Endothelial cell of umbilical vein (primary cell): ENCODE measurements at regions not wholly inside any gene's neighbourhood (a gene's known extent, or its start where the extent isn't known, plus 50 kb on each side); places are given as distances from the start of the nearest gene placed in this dataset.
"Not testable (repeated sequence)": the region's sequence is repeated elsewhere in the genome, so short reads cannot be mapped to it uniquely, and the experiment has no call there.

Experiments used
- BruUV-seq: library from RNA; stranded (reverse); fragments of 400-500 nt; replicated peaks from 2 replicates; lab custom pipeline; 2021; lab: Mats Ljungman, UMichigan
- CTCF ChIA-PET: fragments of 300-600, 350-600 bp; sonication (Branson Sonifier 250); formaldehyde crosslinking; loops from one replicate; lab custom pipeline; 2021; ENCODE audit warnings: antibody characterized with exemption, inconsistent platforms; lab: Charles Lee
- POLR2A ChIA-PET: fragments of 300-600, 350-600 bp; sonication (Branson Sonifier 250); formaldehyde crosslinking; loops from one replicate; lab custom pipeline; 2021; ENCODE audit warnings: antibody characterized with exemption, inconsistent platforms; lab: Charles Lee
- DNase-seq: peaks from one replicate; pipeline ENCODE4 v3.0.0-alpha.2; 2011; ENCODE audit warnings: low read depth, low spot score
- FAIRE-seq: peaks from 2 replicates; lab custom pipeline; 2011; peaks lifted over from hg19 to GRCh38; lab: Jason Lieb, UNC
- H2AFZ ChIP-seq: 2 replicates; pipeline ENCODE4 v1.6.0; 2012; ENCODE audit warnings: low read depth, low read length, control low read depth, inconsistent platforms
- H3K27ac ChIP-seq: 2 replicates; pipeline ENCODE4 v1.5.1; 2011; ENCODE audit warnings: low read depth, mild to moderate bottlenecking, control low read depth, low read length, moderate library complexity; ENCODE audit not compliant: insufficient read depth
- H3K27me3 ChIP-seq, 2 experiments: 2 replicates each; pipeline versions ENCODE4 v1.6.0 to v1.6.1; 2011; ENCODE audit warnings: low read length in 2 of 2, mixed read lengths in 1 of 2; ENCODE audit not compliant: control insufficient read depth in 2 of 2, insufficient read depth in 2 of 2
- H3K36me3 ChIP-seq, 2 experiments: 2 replicates in 1 of 2; 3 replicates in 1 of 2; pipeline ENCODE4 v1.5.1; 2011; ENCODE audit warnings: low read length in 2 of 2, mild to moderate bottlenecking in 1 of 2, moderate library complexity in 1 of 2; ENCODE audit not compliant: control insufficient read depth in 2 of 2, insufficient read depth in 2 of 2; ENCODE audit errors: extremely low read depth in 1 of 2
- H3K4me1 ChIP-seq: 3 replicates; pipeline ENCODE4 v1.5.1; 2011; ENCODE audit warnings: mild to moderate bottlenecking, low read length; ENCODE audit not compliant: control insufficient read depth, insufficient read depth; ENCODE audit errors: extremely low read depth
- H3K4me2 ChIP-seq: 2 replicates; pipeline ENCODE4 v1.6.1; 2011; ENCODE audit warnings: low read length, control low read depth, mixed read lengths; ENCODE audit not compliant: insufficient read depth
- H3K4me3 ChIP-seq, 3 experiments: fragments of 200-600 bp in 1 of 3; sonication (generic), shearing (Covaris generic) in 1 of 3; replicated peaks in 1 of 3; 2 replicates each; pipeline ENCODE4 v1.5.1; 2011 to 2016; ENCODE audit warnings: control low read depth in 3 of 3, low read length in 3 of 3, mild to moderate bottlenecking in 2 of 3, inconsistent platforms in 1 of 3, low read depth in 1 of 3, moderate library complexity in 1 of 3; ENCODE audit not compliant: insufficient read depth in 1 of 3
- H3K79me2 ChIP-seq: 2 replicates; pipeline ENCODE4 v1.6.0; 2012; ENCODE audit warnings: low read length, inconsistent platforms; ENCODE audit not compliant: control insufficient read depth, insufficient read depth
- H3K9ac ChIP-seq: replicated peaks from 2 replicates; pipeline ENCODE3; 2011; ENCODE audit warnings: low read length, control low read depth; ENCODE audit not compliant: insufficient read depth; ENCODE audit errors: extremely low read depth
- H3K9me1 ChIP-seq: replicated peaks from 3 replicates; pipeline ENCODE4 v1.6.0; 2011; ENCODE audit warnings: mild to moderate bottlenecking, low read length; ENCODE audit not compliant: control insufficient read depth, insufficient read depth; ENCODE audit errors: extremely low read depth
- H3K9me3 ChIP-seq: replicated peaks from 2 replicates; pipeline ENCODE4 v1.5.1; 2012; ENCODE audit warnings: low read length, inconsistent platforms; ENCODE audit not compliant: control insufficient read depth, insufficient read depth
- H4K20me1 ChIP-seq: replicated peaks from 2 replicates; pipeline ENCODE3; 2011; ENCODE audit warnings: mild to moderate bottlenecking, low read length; ENCODE audit not compliant: control insufficient read depth, insufficient read depth; ENCODE audit errors: extremely low read depth
- dilution Hi-C: fragments of 300-500 bp; cut with MboI; formaldehyde crosslinking; loops from one replicate; pipeline ENCODE4 v1.15.0; 2019; ENCODE audit warnings: low sequenced_read_pairs; ENCODE audit not compliant: extremely low pct_ligation_motif_present
- intact Hi-C: fragments of 100-400 bp; cut with micrococcal nuclease; formaldehyde crosslinking; loops from one replicate; pipeline ENCODE4 v1.10.0; 2022

- FAIRE-seq, H3K4me3 ChIP-seq, H3K79me2 ChIP-seq, H3K9ac ChIP-seq, H2AFZ ChIP-seq, DNase-seq, H3K27me3 ChIP-seq, dilution Hi-C loops, H3K9me1 ChIP-seq, H3K27ac ChIP-seq, intact Hi-C loops, H4K20me1 ChIP-seq, POLR2A ChIA-PET, H3K4me1 ChIP-seq, BruUV-seq, CTCF ChIA-PET, H3K4me2 ChIP-seq, H3K9me3 ChIP-seq, H3K36me3 ChIP-seq: not testable (repeated sequence)
Measured at GRCh38 chrY:18461211-18461911, 85.2 kb upstream of the HSFY1 start.

GRCh38 chrY:18464812-18465211, 81.7 kb upstream of the HSFY1 start:
- CTCF ChIA-PET, POLR2A ChIA-PET, BruUV-seq: not testable (repeated sequence)

GRCh38 chrY:18466661-18467060, 79.9 kb upstream of the HSFY1 start:
- H3K27ac ChIP-seq, H3K9me1 ChIP-seq, H3K36me3 ChIP-seq, H3K4me2 ChIP-seq, H4K20me1 ChIP-seq, dilution Hi-C loops, H3K9me3 ChIP-seq, POLR2A ChIA-PET, H3K4me1 ChIP-seq, BruUV-seq, H2AFZ ChIP-seq, H3K27me3 ChIP-seq, H3K79me2 ChIP-seq, FAIRE-seq, H3K4me3 ChIP-seq, H3K9ac ChIP-seq, DNase-seq, intact Hi-C loops, CTCF ChIA-PET: not testable (repeated sequence)

More at GRCh38 chrY:18464812-18465211, 81.7 kb upstream of the HSFY1 start:
- H3K9me3 ChIP-seq, H3K4me3 ChIP-seq, dilution Hi-C loops, H3K27me3 ChIP-seq, H3K4me1 ChIP-seq, H3K36me3 ChIP-seq, H3K9ac ChIP-seq, H3K4me2 ChIP-seq, H2AFZ ChIP-seq, H3K27ac ChIP-seq, H3K9me1 ChIP-seq, DNase-seq, H4K20me1 ChIP-seq, intact Hi-C loops, H3K79me2 ChIP-seq, FAIRE-seq: not testable (repeated sequence)

GRCh38 chrY:18483354-18483753, 63.2 kb upstream of the HSFY1 start:
- FAIRE-seq, H3K4me1 ChIP-seq: not testable (repeated sequence)

More at GRCh38 chrY:18483354-18483753, 63.2 kb upstream of the HSFY1 start:
- H3K4me3 ChIP-seq, H3K27me3 ChIP-seq, H2AFZ ChIP-seq, DNase-seq, H3K9ac ChIP-seq, H3K9me3 ChIP-seq, H3K27ac ChIP-seq, CTCF ChIA-PET, H3K36me3 ChIP-seq, H3K4me2 ChIP-seq, H3K79me2 ChIP-seq, POLR2A ChIA-PET, intact Hi-C loops, dilution Hi-C loops, H3K9me1 ChIP-seq, H4K20me1 ChIP-seq, BruUV-seq: not testable (repeated sequence)
